Neural progenitor cell (in vitro differentiated cells): ENCODE measurements at regions not wholly inside any gene's neighbourhood (a gene's known extent, or its start where the extent isn't known, plus 50 kb on each side); places are given as distances from the start of the nearest gene placed in this dataset.

Source experiments
- DNase-seq: peaks from one replicate; pipeline ENCODE4 v3.0.0-alpha.2; 2016; ENCODE audit warnings: low spot score
- H2AFZ ChIP-seq: fragments of 200-600 bp; sonication (generic); replicated peaks from 2 replicates; pipeline ENCODE4 v1.6.1; 2016; ENCODE audit warnings: antibody characterized with exemption
- H3F3A ChIP-seq: fragments of 200-600 bp; sonication (generic); 2 replicates; pipeline ENCODE4 v1.6.1; 2016; ENCODE audit warnings: antibody characterized with exemption, low read depth
- H3K27ac ChIP-seq: fragments of 200-600 bp; sonication (generic); 2 replicates; pipeline ENCODE4 v1.5.1; 2016; ENCODE audit warnings: mild to moderate bottlenecking
- H3K27me3 ChIP-seq: fragments of 200-600 bp; sonication (generic); 2 replicates; pipeline ENCODE4 v1.6.1; 2016; ENCODE audit warnings: mild to moderate bottlenecking, moderate library complexity
- H3K36me3 ChIP-seq: fragments of 200-600 bp; sonication (generic); 2 replicates; pipeline ENCODE4 v1.5.1; 2016
- H3K4me1 ChIP-seq: fragments of 200-600 bp; sonication (generic); 2 replicates; pipeline ENCODE4 v1.6.1; 2016; ENCODE audit warnings: mixed run types
- H3K4me2 ChIP-seq: fragments of 200-600 bp; sonication (generic); 2 replicates; pipeline ENCODE4 v1.6.1; 2016
- H3K4me3 ChIP-seq: fragments of 200-600 bp; sonication (generic); 2 replicates; pipeline ENCODE4 v1.5.1; 2016
- H3K79me2 ChIP-seq: fragments of 200-600 bp; sonication (generic); 2 replicates; pipeline ENCODE4 v1.6.1; 2016; ENCODE audit warnings: low read depth
- H3K9ac ChIP-seq: fragments of 200-600 bp; sonication (generic); 2 replicates; pipeline ENCODE4 v1.6.1; 2016
- H3K9me3 ChIP-seq: fragments of 200-600 bp; sonication (generic); 2 replicates; pipeline ENCODE4 v1.5.1; 2016; ENCODE audit warnings: low read depth
- H4K20me1 ChIP-seq: fragments of 200-600 bp; sonication (generic); 2 replicates; pipeline ENCODE4 v1.6.1; 2016; ENCODE audit warnings: low read depth
- H3K27ac Mint-ChIP-seq: 3 replicates; pipeline ENCODE4 v1.8.0; 2021; ENCODE audit warnings: mixed read lengths
- H3K27me3 Mint-ChIP-seq: 2 replicates; pipeline ENCODE4 v1.8.0; 2022; ENCODE audit warnings: low read depth, mild to moderate bottlenecking, inconsistent platforms, moderate library complexity, mixed read lengths; ENCODE audit not compliant: insufficient read depth
- H3K36me3 Mint-ChIP-seq: 3 replicates; pipeline ENCODE4 v1.8.0; 2021; ENCODE audit warnings: mixed read lengths
- H3K4me1 Mint-ChIP-seq: 3 replicates; pipeline ENCODE4 v1.8.0; 2021; ENCODE audit warnings: mixed read lengths
- H3K4me3 Mint-ChIP-seq: 3 replicates; pipeline ENCODE4 v1.8.0; 2021; ENCODE audit warnings: mild to moderate bottlenecking, moderate library complexity, mixed read lengths
- H3K9me3 Mint-ChIP-seq: 3 replicates; pipeline ENCODE4 v1.8.0; 2020; ENCODE audit warnings: mixed read lengths
- CTCF ChIP-seq: fragments of 200-600 bp; sonication (generic); IDR thresholded peaks from 2 replicates; pipeline ENCODE4 v1.5.1; 2017; ENCODE audit warnings: antibody characterized with exemption, mild to moderate bottlenecking
- EZH2 ChIP-seq: fragments of 200-600 bp; sonication (generic); IDR thresholded peaks from 2 replicates; pipeline ENCODE4 v1.6.1; 2017; ENCODE audit warnings: antibody characterized with exemption, mild to moderate bottlenecking, moderate library complexity
- EZH2phosphoT487 ChIP-seq: fragments of 200-600 bp; sonication (generic); IDR thresholded peaks from 2 replicates; pipeline ENCODE4 v1.6.1; 2017; ENCODE audit warnings: antibody characterized with exemption

GRCh38 chr7:85529831-85530230, 343.0 kb upstream of the SEMA3D start:
- Histone ChIP-seq H3K27me3 (no peaks in the 10 kb centered on the region), H3K9me3 (no peaks in the 10 kb centered on the region), H3K4me1 (no peaks in the 10 kb centered on the region), H3K36me3 (no peaks in the 10 kb centered on the region), H4K20me1 (no peaks in the 10 kb centered on the region), H3K27ac (no peak overlapping the region), H2AFZ (no peak overlapping the region), H3K4me2 (no peak overlapping the region), H3K79me2 (no peaks in the 10 kb centered on the region), H3K4me3 (no peak overlapping the region), H3K9ac (no peak overlapping the region), H3F3A (no peaks in the 10 kb centered on the region)
- DNase-seq, result no peak
- no peak overlapping the region for H3K27ac Mint-ChIP-seq
- H3K36me3 Mint-ChIP-seq, result no peaks in the 10 kb centered on the region
- no peaks in the 10 kb centered on the region for H3K4me1 Mint-ChIP-seq
- no peak for TF ChIP-seq EZH2phosphoT487
- H3K27me3 Mint-ChIP-seq, result no peaks in the 10 kb centered on the region
- no peak overlapping the region for H3K4me3 Mint-ChIP-seq
- no peaks in the 10 kb centered on the region for H3K9me3 Mint-ChIP-seq

GRCh38 chr7:85529201-85529600, 342.3 kb upstream of the SEMA3D start:
- Histone ChIP-seq H3K27me3 (no peaks in the 10 kb centered on the region), H3K4me2 (no peak overlapping the region), H3K9ac (no peak overlapping the region), H3K36me3 (no peaks in the 10 kb centered on the region), H4K20me1 (no peaks in the 10 kb centered on the region), H3K27ac (no peak overlapping the region), H2AFZ (no peak overlapping the region), H3K79me2 (no peaks in the 10 kb centered on the region), H3K4me3 (no peak overlapping the region), H3K9me3 (no peaks in the 10 kb centered on the region), H3F3A (no peaks in the 10 kb centered on the region), H3K4me1 (no peaks in the 10 kb centered on the region)
- no peak for DNase-seq
- Mint-ChIP-seq H3K36me3 (no peaks in the 10 kb centered on the region), H3K27ac (no peak overlapping the region), H3K27me3 (no peaks in the 10 kb centered on the region), H3K4me3 (no peak overlapping the region), H3K9me3 (no peaks in the 10 kb centered on the region), H3K4me1 (no peaks in the 10 kb centered on the region)
- TF ChIP-seq EZH2phosphoT487 (no peak), CTCF (no peak), EZH2 (no peak)

- H2AFZ ChIP-seq, result no peak overlapping the region
- Mint-ChIP-seq H3K4me1 (no peaks in the 10 kb centered on the region), H3K4me3 (no peak overlapping the region), H3K27me3 (no peaks in the 10 kb centered on the region), H3K36me3 (no peaks in the 10 kb centered on the region), H3K9me3 (no peaks in the 10 kb centered on the region), H3K27ac (no peak overlapping the region)
- H3K9ac ChIP-seq, result no peak overlapping the region
- no peak overlapping the region for H3K4me3 ChIP-seq
- no peak overlapping the region for H3K4me2 ChIP-seq
- no peaks in the 10 kb centered on the region for H3K79me2 ChIP-seq
- no peaks in the 10 kb centered on the region for H3K4me1 ChIP-seq
- no peaks in the 10 kb centered on the region for H3K27me3 ChIP-seq
- H3K9me3 ChIP-seq, result no peaks in the 10 kb centered on the region
- DNase-seq, result no peak
- H3F3A ChIP-seq, result no peaks in the 10 kb centered on the region
- no peaks in the 10 kb centered on the region for H3K36me3 ChIP-seq
- H4K20me1 ChIP-seq, result no peaks in the 10 kb centered on the region
- H3K27ac ChIP-seq, result no peak overlapping the region
- no peak for TF ChIP-seq EZH2phosphoT487
- no peak for TF ChIP-seq EZH2
- TF ChIP-seq CTCF, result no peak
These were observed 341.7 kb upstream of the SEMA3D start for GRCh38 chr7:85528581-85528980.

- Mint-ChIP-seq H3K9me3 (no peaks in the 10 kb centered on the region), H3K4me3 (no peak overlapping the region), H3K4me1 (no peaks in the 10 kb centered on the region), H3K27me3 (no peaks in the 10 kb centered on the region), H3K27ac (no peak overlapping the region), H3K36me3 (no peaks in the 10 kb centered on the region)
- Histone ChIP-seq H3K4me1 (peaks cover 6% of the 10 kb centered on the region), H3K4me3 (no peak overlapping the region), H3K79me2 (no peaks in the 10 kb centered on the region), H2AFZ (no peak overlapping the region), H3K4me2 (no peak overlapping the region), H4K20me1 (no peaks in the 10 kb centered on the region), H3K9me3 (no peaks in the 10 kb centered on the region), H3K27me3 (no peaks in the 10 kb centered on the region), H3F3A (no peaks in the 10 kb centered on the region), H3K27ac (no peak overlapping the region), H3K9ac (no peak overlapping the region), H3K36me3 (no peaks in the 10 kb centered on the region)
- no peak for DNase-seq
- TF ChIP-seq EZH2phosphoT487 (no peak), CTCF (no peak), EZH2 (no peak)
These were observed 338.8 kb upstream of the SEMA3D start for GRCh38 chr7:85525676-85526075.
